Activated effector memory CD4-positive, alpha-beta T cell treated with Interleukin-2 at 50 U/mL for 16 hours (primary cell): ENCODE measurements at regions not wholly inside any gene's neighbourhood (a gene's known extent, or its start where the extent isn't known, plus 50 kb on each side); places are given as distances from the start of the nearest gene placed in this dataset.

Experiments
- DNase-seq: peaks from one replicate; pipeline ENCODE4 v3.0.0-alpha.2; 2020

DNA sequence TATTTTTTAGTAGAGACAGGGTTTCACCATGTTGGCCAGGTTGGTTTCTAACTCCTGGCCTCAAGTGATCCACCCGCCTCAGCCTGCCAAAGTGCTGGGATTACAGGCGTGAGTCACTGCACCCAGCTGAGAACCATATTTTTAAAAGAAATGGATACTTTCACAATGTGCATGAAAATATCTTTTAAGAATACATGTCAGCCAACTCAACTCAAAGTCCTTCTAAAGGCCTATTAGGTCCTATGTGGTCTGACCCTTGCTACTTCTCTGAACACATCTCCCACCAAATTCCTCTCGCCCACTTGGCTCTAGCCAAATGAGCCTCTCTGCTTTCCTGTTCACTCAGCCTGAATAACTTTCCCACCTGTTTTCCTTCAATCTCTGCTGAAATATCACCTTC is 119.6 kb downstream of the MTX2 start:
- DNase-seq, result no peak

DNA sequence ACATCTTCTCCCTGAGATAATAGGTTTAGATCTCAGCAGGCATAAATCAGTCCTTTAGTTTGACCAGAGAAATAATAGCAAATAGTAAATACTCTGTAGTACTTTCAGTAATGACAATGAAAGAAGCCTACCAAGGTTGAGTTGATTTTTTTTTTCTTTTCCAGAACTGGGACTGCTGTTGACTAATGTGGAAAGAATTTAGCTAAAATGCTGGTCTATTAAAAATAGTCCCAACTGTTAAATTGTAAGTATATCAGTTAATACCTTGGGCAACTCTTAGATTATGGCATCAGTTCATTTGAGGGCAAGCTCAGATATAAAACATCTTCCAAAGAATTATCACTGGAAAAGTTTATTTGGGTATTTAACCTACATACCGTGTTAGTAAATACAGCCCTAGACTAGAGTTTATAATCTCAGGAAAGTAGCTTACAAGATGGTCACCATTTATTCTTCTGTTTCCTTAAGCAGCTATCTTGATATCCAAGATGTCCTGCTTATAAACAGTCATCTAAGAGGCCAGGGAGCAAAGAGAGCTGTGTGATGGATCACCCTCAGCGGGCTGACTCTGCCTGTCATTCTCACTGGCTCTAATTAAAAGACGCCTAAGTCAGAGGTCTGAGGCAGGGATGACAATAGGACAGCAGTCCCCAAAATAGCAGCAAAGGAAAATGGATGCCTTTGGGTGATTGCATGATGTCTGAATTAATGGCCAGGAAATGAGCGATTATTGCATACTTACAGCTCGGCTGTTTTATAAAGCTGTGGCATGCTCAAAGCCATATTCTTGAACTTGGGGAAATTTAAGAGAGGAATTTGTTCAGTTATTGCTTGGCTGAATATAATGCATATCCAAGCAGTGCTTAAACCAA is 121.3 kb downstream of the MTX2 start:
- DNase-seq, result no peak

DNA sequence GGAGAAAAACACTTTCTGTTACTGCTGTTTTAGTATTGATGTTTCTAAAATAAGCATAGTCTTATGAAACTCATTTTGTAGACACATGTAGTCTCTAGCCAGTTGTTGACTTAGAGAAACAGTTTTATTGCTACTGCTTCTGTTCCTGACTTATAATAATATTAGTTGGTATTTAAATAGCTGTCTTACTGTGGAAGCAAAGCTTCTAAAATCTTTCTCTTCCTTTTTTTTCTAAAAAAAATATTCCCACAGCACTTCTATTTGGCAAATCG is 121.8 kb downstream of the MTX2 start:
- DNase-seq, result no peak

DNA sequence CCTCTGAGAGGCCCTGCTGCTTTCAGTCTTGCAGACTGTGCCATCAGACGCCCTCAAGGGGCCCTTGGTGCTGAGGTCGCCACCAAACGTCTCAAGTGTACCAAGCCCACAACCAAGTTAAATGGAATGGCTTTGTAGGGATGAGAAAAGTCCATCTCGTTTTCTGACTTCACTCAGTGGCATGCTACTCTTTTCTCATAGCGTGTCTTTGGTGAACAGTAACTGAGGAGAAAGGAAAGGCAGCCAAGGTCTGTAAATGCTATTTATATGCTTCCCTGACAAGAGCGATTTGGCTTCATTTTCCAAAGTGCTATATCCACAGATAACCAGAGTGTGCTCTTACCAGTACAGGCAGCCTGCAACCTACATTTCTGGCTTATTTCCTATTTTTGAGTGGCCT is 123.0 kb downstream of the MTX2 start:
- DNase-seq, result no peak

DNA sequence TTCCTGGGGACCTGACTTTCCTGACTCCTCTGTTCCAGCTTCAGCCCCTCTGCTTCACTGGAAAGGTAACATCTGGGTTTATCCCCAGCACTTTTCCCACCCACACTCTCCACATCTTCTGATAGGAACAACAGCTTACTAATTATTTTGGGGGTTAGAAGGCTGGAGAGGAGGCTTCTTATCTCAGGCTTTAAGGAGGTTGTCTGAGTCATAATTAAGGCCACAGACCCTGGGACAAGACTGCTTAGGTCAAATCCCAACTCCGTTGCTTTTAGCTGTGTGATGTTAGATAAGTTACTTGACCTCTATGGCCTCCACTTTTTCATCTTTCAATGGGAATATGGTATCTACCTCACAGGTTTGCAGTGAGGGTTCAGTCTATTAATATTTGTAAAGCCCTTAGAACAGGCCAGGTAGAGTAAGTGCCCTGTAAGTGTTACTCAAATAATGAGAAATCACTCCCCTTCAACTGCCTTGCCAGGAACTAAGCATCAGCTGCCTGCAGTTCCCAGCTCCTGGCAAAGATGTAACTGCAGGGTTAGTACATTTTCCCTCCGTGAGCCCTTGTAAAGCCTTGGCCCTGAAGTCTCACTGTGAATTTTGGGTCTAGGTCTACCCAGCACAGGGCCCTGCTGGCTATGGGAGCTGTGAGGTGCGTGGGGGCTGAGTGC is 123.6 kb downstream of the MTX2 start:
- no peak for DNase-seq

DNA sequence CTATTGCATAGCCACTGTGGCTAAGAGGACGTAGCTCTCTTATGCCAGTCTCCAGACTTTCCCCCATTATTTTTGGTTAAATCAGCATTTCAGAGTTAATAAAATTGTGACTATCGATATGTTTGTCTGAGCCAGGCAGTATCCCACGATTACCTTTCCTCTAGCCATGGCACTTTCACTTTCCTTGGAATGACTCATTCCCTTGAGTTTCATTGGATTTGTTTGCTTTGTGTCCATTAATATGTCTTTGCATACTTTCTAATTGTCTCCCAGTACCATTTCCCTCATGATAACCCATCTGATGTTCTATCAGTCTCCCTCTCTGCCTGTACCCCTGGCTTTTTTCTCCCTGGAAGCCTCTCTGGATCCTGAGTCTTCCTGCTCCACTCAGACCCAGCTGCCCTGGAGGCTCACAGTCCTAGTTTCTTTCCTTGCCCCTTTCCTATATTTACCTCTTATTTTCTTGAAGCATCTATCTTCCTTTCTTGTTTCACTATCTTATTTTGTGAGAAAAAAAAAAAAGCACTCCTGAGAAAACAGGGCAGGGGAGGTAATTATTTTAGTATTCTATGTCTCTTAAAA is 126.1 kb downstream of the MTX2 start:
- no peak for DNase-seq

DNA sequence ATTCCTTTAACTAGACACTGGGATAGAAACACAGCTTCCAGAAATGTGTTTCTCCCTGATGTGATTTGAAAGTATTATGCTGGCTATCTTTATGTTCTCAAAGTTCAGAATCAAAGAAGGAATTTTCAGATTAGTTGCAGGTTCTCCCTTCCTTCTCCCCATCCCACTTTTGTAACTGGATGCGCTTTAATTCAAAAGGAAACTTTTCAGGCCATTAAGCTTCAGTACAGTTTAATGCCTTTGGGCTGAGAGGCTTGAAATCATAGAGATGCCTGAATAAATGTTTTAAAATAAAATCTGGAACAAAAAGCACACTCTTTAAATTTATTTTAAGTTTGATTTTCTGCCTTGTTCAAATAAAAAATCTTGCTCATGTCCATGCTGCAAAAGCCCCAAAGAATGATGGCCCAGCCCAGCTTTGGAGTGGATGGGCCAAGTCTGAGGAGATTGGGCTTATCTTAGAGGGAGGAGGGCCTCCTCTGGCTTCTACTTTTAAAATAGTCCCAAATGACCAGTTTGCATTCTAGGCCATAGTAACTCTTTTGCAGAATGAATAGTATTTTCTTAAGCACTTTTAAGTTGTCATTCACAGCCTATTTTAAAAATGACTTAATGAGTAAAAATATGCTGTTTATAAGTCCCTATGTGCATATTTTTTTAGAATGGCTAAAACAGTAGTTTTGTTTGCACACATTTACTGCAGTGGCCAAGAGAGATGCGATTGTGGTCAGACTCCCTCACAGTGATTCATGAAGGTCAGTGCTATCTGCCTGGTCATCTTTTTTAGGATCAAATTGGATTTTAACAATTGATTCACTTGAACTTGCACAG is 129.2 kb downstream of the MTX2 start:
- DNase-seq, result no peak

DNA sequence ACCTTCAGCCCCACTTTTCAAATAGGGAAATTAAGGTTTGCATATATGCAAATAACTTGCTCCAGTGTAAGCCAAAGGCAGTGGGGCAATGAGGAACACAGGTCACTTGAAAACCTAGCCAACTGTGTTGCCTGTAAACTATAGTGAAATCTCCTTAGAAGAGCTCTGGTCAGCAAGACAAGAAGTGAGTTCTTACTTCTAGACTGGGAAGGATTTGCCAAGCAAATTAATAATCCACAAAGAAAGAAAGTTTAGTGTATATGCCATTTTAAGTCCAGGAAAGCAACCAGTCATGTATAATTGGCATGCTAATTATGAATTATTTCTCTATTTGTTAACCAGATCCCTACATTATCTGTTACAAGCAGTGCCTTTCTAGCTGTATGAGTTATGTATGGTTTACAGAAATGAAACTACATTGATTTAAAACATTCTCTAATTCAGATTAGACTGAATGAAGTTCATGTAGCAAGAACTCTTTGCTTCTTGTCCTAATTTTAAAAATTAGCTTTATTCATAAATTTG is 129.9 kb downstream of the MTX2 start:
- no peak for DNase-seq

DNA sequence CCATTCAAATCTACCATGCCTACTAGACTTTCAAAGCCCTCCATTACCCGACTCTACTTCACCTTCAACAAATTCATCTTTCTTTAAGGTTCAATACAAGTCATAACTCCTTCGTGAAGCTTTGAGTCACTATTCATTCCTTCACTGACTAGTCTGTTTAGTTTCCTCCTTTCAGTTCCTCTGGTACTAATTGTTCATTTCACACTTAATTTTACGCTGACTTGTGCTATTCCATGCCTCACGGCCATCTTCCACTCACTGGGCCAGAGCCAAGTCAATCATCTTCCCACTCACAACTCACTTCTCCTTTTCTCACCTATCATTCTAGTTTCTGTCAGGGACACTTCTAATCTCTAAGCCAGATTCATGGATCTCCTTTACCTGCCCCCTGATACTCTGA is 136.2 kb downstream of the MTX2 start:
- no peak for DNase-seq

DNA sequence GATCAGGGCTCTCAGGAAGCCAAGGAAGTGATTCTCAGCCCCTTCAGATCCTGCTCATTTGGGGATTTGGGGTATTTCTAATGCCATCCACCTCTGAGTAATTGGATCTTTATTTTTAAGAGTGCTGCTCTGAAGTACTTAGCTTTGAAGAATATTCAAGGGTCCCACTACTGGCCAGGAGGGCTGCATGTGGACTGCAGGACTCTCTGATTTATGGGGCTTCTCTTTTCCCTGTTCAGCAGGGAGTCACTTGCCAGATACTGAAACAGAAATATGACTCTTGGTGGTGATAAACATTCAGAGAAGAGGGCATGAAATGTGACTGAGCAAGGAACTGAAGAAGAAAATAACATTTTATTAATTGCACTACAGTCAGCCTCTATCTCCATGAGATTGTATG is 138.5 kb downstream of the MTX2 start:
- DNase-seq, result no peak

DNA sequence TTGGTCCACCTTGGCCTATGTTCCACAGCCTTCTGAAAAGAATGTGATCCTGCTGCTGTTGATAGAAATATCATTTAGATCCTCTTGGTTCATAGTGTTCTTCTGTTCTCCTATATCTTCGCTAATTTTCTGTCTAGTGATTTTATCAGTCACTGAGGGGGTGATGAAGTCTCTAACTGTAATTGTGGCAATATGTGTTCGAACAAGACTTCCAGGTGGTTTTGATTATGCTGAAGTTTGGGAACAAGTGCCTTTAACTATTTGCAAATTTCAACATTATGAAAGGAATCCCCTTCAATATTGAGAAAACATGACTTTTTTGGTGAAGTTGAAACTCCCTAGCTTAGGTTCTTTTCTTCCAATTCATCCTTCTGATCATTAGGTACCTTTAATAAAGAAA is 140.4 kb downstream of the MTX2 start:
- DNase-seq, result no peak

DNA sequence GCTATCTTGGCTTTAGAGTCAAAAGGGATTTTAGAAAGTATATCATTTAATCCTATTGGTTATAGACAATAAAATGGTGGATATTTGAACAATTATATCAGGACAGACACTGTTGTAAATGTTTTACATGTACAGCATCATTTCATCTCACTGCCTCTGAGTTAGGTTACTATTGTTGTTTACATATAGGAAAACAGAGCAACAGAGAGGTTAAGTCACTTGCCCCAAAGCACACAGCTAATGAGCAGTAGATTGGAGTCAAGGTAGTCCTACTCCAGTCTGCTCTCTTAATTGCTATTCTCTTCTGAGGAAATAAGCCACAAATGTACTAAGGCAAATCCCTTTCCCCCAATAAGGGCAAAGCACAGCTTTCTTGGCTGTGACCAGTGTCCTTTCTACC is 142.9 kb downstream of the MTX2 start:
- DNase-seq, result no peak

DNA sequence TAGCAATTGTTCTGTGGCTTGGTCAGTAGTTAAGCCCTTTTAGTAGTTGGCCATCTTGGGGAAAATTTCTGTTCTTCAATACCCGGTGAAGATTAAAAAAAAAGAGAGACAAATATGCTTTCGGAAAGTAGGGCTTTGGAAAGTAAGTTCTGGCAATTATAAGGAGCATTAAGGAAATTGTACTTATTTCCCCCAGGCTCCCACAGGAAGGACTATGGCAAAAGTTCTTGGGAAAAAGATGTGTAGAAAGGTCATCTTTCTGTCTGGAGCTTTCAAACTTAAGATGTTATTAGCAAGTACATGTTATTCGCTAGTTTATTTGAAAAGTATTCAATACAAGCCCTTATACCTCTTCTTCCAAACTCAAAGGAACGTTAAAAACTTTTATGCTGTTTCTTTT is 144.5 kb downstream of the MTX2 start:
- no peak for DNase-seq

DNA sequence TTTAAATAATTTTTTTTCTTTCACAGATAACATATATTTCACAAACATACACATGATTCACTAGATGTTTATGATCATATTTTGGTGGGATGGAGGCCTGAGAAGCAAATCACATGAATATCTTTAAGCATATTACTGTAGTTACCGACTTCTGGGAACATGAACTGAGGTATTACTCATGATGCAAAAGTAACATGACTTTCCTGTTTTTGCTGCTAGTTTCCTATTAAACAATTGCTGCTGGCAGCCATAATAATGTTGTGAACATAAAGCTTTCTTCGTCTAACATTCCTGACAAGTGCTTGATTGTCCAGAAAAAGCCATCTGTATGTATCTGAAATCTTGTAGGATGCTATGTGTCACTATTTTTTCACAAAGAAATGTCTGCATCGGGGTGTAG is 145.4 kb downstream of the MTX2 start:
- DNase-seq, result no peak

DNA sequence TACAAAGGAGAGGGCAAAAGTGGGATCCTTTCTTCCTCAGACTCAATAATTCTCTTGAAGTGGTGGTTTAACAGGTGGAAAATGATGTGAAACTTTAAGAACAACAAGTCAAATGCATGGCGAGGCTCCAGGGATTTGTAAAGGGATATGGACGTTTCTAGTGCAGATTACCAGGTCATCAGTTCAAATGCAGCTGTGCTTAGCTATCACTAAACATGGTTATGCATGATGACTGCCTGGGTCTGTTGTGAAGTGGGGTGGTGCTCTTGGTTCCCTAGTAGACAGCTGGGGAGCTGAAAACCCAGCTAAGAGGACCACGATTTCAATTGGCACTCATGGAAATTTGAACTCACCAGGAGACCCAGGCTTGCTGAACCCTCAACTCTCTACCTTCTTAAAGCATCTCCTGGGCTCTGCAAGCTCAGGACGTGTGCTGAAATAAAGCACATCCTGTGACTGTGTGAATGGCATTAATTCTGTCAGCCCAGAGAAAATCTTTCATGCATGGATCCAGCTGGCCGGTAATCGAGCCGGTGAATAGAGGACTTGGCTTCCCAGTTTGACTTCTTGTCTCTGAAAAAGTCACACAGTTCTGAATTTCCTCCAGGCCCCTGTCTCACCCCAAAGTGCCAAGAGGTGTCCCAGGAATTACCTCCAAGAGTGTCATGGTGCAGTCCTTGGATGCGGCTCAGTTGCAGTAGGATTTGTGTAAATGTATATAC is 146.1 kb downstream of the MTX2 start:
- DNase-seq, result no peak

DNA sequence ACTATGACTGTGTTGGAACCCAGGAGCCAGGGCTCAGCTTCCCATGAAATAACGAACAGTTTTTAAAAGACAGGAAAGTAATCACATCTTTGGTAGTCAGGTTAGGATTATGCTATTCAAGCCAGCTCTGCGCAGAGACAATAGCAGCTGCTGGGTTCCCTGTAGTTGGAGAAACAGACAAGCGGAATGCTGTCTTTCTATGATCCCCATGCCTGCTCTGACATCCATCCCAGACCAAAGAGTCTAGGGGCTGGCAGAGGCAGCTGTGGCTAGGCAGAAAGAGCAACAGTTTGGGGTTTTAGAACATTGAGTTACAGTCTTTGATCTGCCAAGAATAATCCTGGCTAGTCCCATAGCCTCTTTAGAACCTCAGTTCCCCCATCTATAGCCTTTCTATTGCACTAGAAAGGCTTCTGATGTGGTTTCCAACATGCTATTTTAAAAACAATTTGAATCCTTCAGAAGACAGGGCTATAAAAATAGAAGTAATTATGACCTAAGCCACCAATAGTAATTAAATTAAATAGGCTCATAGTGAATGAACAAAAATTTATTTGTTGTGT is 146.8 kb downstream of the MTX2 start:
- DNase-seq, result no peak

DNA sequence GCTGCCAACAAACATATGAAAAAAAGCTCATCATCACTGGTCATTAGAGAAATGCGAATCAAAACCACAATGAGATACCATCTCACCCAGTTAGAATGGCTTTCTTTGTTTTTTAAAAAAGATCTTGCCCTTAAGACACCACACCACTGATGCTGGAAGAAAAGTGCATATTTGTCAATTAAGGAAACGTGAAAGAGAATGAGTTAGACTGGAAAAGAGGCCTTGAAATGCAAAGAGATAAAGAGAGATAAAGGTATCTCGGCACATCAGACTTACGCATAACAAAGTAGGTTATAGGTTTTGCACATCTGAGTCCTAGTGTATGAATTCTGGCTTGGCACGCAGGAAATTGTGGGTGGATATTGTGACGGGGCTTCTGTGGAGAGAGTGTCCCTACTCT is 149.5 kb downstream of the MTX2 start:
- DNase-seq, result no peak

DNA sequence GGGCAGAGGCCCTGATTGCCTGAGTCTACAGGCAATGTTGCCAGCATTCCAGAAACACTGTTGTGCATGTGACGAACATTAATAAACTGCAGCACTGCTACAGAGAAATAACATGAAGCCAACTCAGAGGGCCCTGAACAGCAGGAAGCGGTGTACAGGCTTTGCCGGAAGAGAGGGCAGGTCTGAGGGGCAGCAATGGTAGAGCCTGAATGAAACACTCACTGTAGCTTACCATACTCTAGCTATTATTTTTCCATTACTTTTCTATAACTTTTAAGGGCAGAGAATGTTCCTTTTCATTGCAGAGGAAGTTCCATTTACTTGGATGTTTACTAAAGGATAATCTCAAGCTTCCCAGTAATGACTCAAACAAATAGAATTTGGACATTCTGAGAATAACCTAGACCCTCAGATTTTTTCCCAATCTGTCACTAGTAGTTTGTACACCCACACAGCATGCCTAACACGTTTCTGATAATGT is 150.4 kb downstream of the MTX2 start:
- no peak for DNase-seq

DNA sequence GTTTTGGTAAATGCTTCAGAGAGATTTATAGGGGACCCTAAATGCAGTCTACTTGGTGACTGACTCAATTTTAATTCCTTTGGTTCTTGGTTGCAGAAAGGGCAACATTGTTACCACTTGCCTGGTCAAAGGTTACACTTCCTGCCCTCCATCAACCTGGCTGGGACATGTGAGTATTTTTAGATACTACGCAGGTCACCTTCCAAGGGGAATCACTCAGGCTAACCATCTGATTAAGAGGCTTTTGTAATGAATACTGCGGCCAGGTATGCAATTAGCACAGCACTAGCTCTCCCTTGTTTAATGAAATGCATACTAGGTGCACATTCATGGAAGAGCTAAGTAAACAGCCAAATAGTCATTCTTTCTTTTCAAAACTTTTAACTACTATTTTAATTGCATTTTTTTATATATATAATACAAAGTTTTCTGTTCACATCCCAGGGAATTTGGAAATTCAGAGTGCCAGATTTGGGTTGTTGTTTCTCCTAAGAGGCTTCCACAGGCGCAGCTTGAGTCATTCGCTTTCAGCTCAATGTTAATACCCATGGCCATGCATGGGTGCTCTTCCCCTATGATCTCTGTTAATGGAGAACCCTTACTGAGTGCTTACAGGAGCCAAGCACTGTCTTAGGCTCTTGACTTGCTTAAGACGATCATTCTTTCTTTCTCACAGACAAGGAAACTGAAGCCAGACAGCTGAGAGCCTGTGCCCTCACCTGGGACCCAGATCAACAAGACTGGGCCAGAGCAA is 152.2 kb downstream of the MTX2 start:
- DNase-seq, result no peak

DNA sequence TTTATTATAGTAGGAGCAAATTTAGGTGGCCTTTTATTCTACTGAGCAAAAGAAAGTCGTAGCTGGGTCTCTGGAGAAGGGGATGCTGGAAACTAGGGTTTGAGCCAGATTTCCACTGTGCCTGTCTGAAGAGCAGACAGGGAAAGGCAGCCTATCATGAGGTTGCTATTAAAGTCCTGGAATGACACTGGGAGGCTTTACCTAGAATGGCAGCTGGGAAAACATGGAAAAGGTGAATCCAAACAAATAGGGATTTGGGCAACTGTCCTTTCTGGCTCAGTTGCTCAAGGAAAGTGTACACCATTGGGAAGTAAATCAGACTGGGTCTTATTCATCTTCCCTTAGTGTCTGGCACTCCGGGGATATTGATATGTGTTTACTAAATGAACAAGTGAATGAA is 154.6 kb downstream of the MTX2 start:
- DNase-seq, result no peak

DNA sequence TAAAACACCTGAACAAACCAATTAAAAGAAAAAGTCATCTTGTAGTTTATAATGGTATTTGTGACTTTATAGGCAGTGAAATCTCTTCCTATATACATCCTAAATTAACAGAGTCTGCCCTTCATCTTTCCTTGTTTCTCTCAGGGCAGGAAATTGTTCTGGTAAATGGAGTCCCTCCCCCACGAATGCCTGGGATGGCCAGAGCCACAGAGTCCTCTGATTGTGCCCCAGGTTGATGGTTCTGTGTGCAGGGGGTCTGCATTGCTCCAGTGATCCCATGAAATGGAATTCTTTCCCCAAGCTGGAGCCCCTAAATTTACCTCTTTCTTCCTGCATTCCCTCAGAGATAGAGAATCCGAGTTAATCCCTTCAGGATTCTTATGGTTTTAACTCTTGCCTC is 155.5 kb downstream of the MTX2 start:
- no peak for DNase-seq
